ENCODE measurements at regions not wholly inside any gene's neighbourhood (a gene's known extent, or its start where the extent isn't known, plus 50 kb on each side); places are given as distances from the start of the nearest gene placed in this dataset.

DNA sequence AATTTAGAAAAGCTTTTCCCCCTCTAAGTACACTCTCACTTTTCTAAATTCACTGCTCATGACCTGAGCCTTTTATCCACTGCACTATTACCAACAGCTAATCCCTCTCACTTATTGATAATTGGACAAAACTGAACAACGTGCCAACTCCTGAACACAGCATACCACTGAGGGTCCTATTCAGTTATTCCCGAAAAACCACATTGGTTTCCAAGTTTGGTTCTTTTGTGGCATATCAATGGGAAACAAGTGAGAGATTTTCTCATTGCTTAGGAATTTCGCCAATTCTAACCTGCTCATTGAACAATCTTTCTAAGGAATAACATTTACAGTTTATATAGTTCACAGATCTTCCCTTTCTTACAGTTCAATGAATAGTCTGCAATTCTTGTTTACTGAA, 977.4 kb downstream of the TMEM182 start:
- H3K9me2 ChIP-seq (replicated peaks; ENCODE audit: insufficient read depth, low read length) = no peaks in the 10 kb centered on the region
- H3K27me3 ChIP-seq (ENCODE audit: low read length) = no peaks in the 10 kb centered on the region
- H3K9me3 ChIP-seq (ENCODE audit: insufficient read depth, low read length) = no peaks in the 10 kb centered on the region
- no peaks in the 10 kb centered on the region for H3K79me2 ChIP-seq (ENCODE audit: insufficient read depth, low read length)
- no peak overlapping the region for H3K4me3 ChIP-seq (ENCODE audit: insufficient read depth, low read length, poor library complexity, severe bottlenecking)
- H3K36me3 ChIP-seq (ENCODE audit: low read length) = no peaks in the 10 kb centered on the region
- H3K27ac ChIP-seq (ENCODE audit: low read depth, low read length) = no peak overlapping the region
- no peak overlapping the region for H3K9ac ChIP-seq (ENCODE audit: low read length)
- no peak overlapping the region for H3K4me2 ChIP-seq (ENCODE audit: low read depth, low read length, poor library complexity, severe bottlenecking)
- no peak overlapping the region for H2AFZ ChIP-seq (ENCODE audit: low read depth, low read length, severe bottlenecking)
- no peaks in the 10 kb centered on the region for H3F3A ChIP-seq (ENCODE audit: insufficient read depth)
- H4K20me1 ChIP-seq (ENCODE audit: low read depth, low read length) = no peaks in the 10 kb centered on the region
- no peak for TF ChIP-seq EZH2phosphoT487 (conservative IDR thresholded peaks at IDR 0.05; ENCODE audit: low read length)
- TF ChIP-seq, protein P1, sequence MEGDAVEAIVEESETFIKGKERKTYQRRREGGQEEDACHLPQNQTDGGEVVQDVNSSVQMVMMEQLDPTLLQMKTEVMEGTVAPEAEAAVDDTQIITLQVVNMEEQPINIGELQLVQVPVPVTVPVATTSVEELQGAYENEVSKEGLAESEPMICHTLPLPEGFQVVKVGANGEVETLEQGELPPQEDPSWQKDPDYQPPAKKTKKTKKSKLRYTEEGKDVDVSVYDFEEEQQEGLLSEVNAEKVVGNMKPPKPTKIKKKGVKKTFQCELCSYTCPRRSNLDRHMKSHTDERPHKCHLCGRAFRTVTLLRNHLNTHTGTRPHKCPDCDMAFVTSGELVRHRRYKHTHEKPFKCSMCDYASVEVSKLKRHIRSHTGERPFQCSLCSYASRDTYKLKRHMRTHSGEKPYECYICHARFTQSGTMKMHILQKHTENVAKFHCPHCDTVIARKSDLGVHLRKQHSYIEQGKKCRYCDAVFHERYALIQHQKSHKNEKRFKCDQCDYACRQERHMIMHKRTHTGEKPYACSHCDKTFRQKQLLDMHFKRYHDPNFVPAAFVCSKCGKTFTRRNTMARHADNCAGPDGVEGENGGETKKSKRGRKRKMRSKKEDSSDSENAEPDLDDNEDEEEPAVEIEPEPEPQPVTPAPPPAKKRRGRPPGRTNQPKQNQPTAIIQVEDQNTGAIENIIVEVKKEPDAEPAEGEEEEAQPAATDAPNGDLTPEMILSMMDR (IDR thresholded peaks at IDR 0.05; ENCODE audit: insufficient read depth, low read length, poor library complexity, severe bottlenecking) = no peak

DNA sequence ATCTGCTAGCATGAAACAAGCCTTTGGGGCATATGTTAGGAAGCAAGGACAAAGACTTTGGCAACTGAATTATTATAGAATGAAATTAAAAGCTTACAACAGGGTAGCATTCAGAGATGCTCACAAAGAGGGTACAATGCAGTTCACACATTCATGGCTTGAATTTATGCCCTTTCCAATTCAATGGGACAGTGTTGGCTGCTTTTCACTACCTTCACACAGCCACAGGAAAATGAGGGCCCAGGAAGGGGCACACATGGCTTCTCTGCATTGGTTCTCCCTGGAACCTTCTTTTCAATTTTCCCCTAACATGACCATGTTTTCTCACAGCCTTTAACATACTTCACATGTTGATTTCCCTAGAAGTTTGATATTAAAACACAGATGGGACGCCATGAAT, 978.1 kb downstream of the TMEM182 start:
- H3K27ac ChIP-seq (ENCODE audit: low read depth, low read length) = no peak overlapping the region
- no peak for TF ChIP-seq EZH2phosphoT487 (conservative IDR thresholded peaks at IDR 0.05; ENCODE audit: low read length)
- TF ChIP-seq, protein P1 (IDR thresholded peaks at IDR 0.05; ENCODE audit: insufficient read depth, low read length, poor library complexity, severe bottlenecking) = no peak
- no peaks in the 10 kb centered on the region for H3K9me3 ChIP-seq (ENCODE audit: insufficient read depth, low read length)
- no peaks in the 10 kb centered on the region for H3K27me3 ChIP-seq (ENCODE audit: low read length)
- no peaks in the 10 kb centered on the region for H4K20me1 ChIP-seq (ENCODE audit: low read depth, low read length)
- H3K36me3 ChIP-seq (ENCODE audit: low read length) = no peaks in the 10 kb centered on the region
- H3K9ac ChIP-seq (ENCODE audit: low read length) = no peak overlapping the region
- H3K4me3 ChIP-seq (ENCODE audit: insufficient read depth, low read length, poor library complexity, severe bottlenecking) = no peak overlapping the region
- H3K4me2 ChIP-seq (ENCODE audit: low read depth, low read length, poor library complexity, severe bottlenecking) = no peak overlapping the region
- H3F3A ChIP-seq (ENCODE audit: insufficient read depth) = no peaks in the 10 kb centered on the region
- no peaks in the 10 kb centered on the region for H3K9me2 ChIP-seq (replicated peaks; ENCODE audit: insufficient read depth, low read length)
- no peaks in the 10 kb centered on the region for H3K79me2 ChIP-seq (ENCODE audit: insufficient read depth, low read length)
- no peak overlapping the region for H2AFZ ChIP-seq (ENCODE audit: low read depth, low read length, severe bottlenecking)

DNA sequence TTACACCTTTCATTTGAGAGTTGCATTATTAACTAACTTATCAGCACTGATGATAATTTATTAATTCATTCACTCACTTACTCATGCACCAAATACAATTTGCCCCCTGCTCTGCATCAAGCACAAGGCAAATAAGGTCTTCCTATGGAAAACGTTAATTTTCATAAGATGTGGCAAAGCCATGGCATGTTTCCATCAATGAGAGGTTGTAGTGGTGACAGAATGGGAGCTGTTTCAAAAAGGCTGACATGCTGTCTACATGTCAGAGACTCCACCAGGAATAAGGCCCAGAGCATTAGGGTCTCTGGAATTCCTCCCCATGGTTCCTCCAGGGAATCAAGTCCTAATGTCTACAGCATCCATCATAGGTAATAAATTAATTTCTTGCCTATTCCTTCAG, 978.8 kb downstream of the TMEM182 start:
- Histone ChIP-seq H3K4me2 (ENCODE audit: low read depth, low read length, poor library complexity, severe bottlenecking) (no peak overlapping the region), H3F3A (ENCODE audit: insufficient read depth) (no peaks in the 10 kb centered on the region), H3K27ac (ENCODE audit: low read depth, low read length) (no peak overlapping the region), H3K9me2 (replicated peaks; ENCODE audit: insufficient read depth, low read length) (no peaks in the 10 kb centered on the region), H3K9me3 (ENCODE audit: insufficient read depth, low read length) (no peaks in the 10 kb centered on the region), H2AFZ (ENCODE audit: low read depth, low read length, severe bottlenecking) (no peak overlapping the region), H3K4me3 (ENCODE audit: insufficient read depth, low read length, poor library complexity, severe bottlenecking) (no peak overlapping the region), H3K36me3 (ENCODE audit: low read length) (no peaks in the 10 kb centered on the region), H3K9ac (ENCODE audit: low read length) (no peak overlapping the region), H3K27me3 (ENCODE audit: low read length) (no peaks in the 10 kb centered on the region), H4K20me1 (ENCODE audit: low read depth, low read length) (no peaks in the 10 kb centered on the region), H3K79me2 (ENCODE audit: insufficient read depth, low read length) (no peaks in the 10 kb centered on the region)
- no peak for TF ChIP-seq EZH2phosphoT487 (conservative IDR thresholded peaks at IDR 0.05; ENCODE audit: low read length)

DNA sequence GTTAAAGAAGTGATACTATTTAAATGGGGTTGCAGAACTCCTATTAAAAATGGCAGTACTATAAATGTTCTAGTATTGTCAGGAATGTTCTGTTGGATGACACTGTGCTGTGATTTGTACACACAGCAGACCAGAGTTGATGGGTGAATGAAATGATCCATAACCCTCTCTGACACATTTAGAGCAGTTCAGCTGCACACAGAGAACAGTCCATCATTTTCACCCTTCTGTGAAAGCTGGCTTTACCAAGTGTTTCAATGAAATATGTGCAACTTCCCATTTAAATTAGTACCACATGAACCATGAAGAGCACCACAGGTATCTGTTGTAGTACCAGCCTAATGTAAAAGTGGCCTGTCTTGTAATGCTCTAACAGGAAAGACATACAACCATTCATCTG, 981.4 kb downstream of the TMEM182 start:
- Histone ChIP-seq H3K9ac (ENCODE audit: low read length) (no peak overlapping the region), H3K27ac (ENCODE audit: low read depth, low read length) (no peak overlapping the region), H3K79me2 (ENCODE audit: insufficient read depth, low read length) (no peaks in the 10 kb centered on the region), H3K27me3 (ENCODE audit: low read length) (no peaks in the 10 kb centered on the region), H2AFZ (ENCODE audit: low read depth, low read length, severe bottlenecking) (no peak overlapping the region), H3F3A (ENCODE audit: insufficient read depth) (no peaks in the 10 kb centered on the region), H3K4me2 (ENCODE audit: low read depth, low read length, poor library complexity, severe bottlenecking) (no peak overlapping the region), H3K4me3 (ENCODE audit: insufficient read depth, low read length, poor library complexity, severe bottlenecking) (no peak overlapping the region), H3K9me2 (replicated peaks; ENCODE audit: insufficient read depth, low read length) (no peaks in the 10 kb centered on the region), H4K20me1 (ENCODE audit: low read depth, low read length) (no peaks in the 10 kb centered on the region), H3K9me3 (ENCODE audit: insufficient read depth, low read length) (no peaks in the 10 kb centered on the region), H3K36me3 (ENCODE audit: low read length) (no peaks in the 10 kb centered on the region)
- no peak for TF ChIP-seq EZH2phosphoT487 (conservative IDR thresholded peaks at IDR 0.05; ENCODE audit: low read length)
- TF ChIP-seq, protein P1 (IDR thresholded peaks at IDR 0.05; ENCODE audit: insufficient read depth, low read length, poor library complexity, severe bottlenecking) = no peak
